Adrenal gland (tissue), 9 donors: ENCODE measurements at regions not wholly inside any gene's neighbourhood (a gene's known extent, or its start where the extent isn't known, plus 50 kb on each side); places are given as distances from the start of the nearest gene placed in this dataset.
"Not testable (repeated sequence)": the region's sequence is repeated elsewhere in the genome, so short reads cannot be mapped to it uniquely, and the experiment has no call there.

Experiments
- DNase-seq, 7 donors: peaks; one replicate each; pipeline ENCODE4 v3.0.0-alpha.2; 2019 to 2020
- H3K27ac ChIP-seq, 5 donors: fragments of 200-600 bp; sonication (generic) in 4 of 5; 1 replicate in 3 of 5; 2 replicates in 2 of 5; pipeline versions ENCODE4 v1.5.1 to v1.8.0; 2016 to 2020; ENCODE audit warnings: mild to moderate bottlenecking in 1 of 5
- H3K27me3 ChIP-seq: fragments of 200-600 bp; 2 replicates; pipeline ENCODE4 v1.8.0; 2021
- H3K36me3 ChIP-seq, 2 donors: fragments of 200-600 bp; replicated peaks in 1 of 2; 1 replicate in 1 of 2; 2 replicates in 1 of 2; pipeline versions ENCODE4 v1.5.1 to v1.8.0; 2018 to 2022
- H3K4me1 ChIP-seq, 2 donors: fragments of 200-600 bp; replicated peaks in 1 of 2; 1 replicate in 1 of 2; 2 replicates in 1 of 2; pipeline versions ENCODE4 v1.5.1 to v1.8.0; 2018 to 2021
- H3K4me3 ChIP-seq, 4 donors: fragments of 200-600 bp; sonication (generic) in 3 of 4; one replicate each; pipeline ENCODE4 v1.5.1; 2016 to 2018
- H3K9me3 ChIP-seq, 3 donors: fragments of 200-600 bp; sonication (generic) in 1 of 3; replicated peaks in 1 of 3; 1 replicate in 2 of 3; 2 replicates in 1 of 3; pipeline versions ENCODE4 v1.5.1 to v1.8.0; 2016 to 2021
- CTCF ChIP-seq, 6 experiments: fragments of 450-650 bp in 4 of 6; fragments of 200-600 bp in 2 of 6; sonication (generic) in 1 of 6; IDR thresholded peaks; 1 replicate in 5 of 6; 2 replicates in 1 of 6; pipeline versions ENCODE4 v1.5.1 to v1.8.0; 2016 to 2021; ENCODE audit warnings: antibody characterized with exemption in 6 of 6, mild to moderate bottlenecking in 2 of 6, moderate library complexity in 1 of 6
- POLR2A ChIP-seq, 2 donors: fragments of 450-650 bp; IDR thresholded peaks; one replicate each; pipeline ENCODE4 v1.6.1; 2017; ENCODE audit warnings: antibody characterized with exemption in 2 of 2, mild to moderate bottlenecking in 2 of 2, moderate library complexity in 1 of 2
- WGBS, 4 donors: extraction: QIAGEN DNeasy Blood & Tissue Kit in 2 of 4; methylation state at CpG; one replicate each; pipeline versions ENCODE4 v1.1.5 to v1.1.7; 2013 to 2017; 5-methylcytosine and 5-hydroxymethylcytosine counted together
- intact Hi-C, 2 donors: fragments of 100-400 bp; cut with DNase I; formaldehyde crosslinking; loops; one replicate each; pipeline versions ENCODE4 v1.14.1 to v1.15.0; 2022 to 2023
- donor health status: healthy with polysubstance abuse.
- donor health status: Bipolar disorder and iron deficiency.
- donor health status: DM: yes; HTN: yes; CAD: no.
- donor health status: DM: no; HTN: no; CAD: no.
- donor health status: DM: no; HTN: no; CAD: no.

DNA sequence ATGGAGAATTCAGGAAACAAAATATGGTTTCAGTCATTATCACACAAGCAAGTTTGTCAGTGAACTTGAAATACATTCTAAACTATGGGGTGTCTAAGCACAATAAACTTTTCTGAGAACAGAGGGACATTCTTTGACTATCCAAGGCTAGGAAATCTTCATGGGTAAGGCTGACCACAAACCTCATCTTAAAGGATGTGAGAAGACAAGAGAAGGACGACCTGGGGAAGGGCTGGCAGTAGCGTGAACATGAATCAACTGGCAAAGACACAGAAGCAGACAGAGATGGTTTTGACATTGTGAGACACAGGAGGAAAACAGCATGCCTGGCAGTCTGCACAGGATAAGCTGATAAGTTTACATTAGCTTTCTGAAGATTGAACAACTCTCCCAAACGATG lies 752.4 kb upstream of the SLC8A1 start:
- intact Hi-C loops, result no loop called here
- no peak for TF ChIP-seq CTCF (IDR thresholded peaks at IDR 0.05)
- TF ChIP-seq POLR2A (IDR thresholded peaks at IDR 0.05), result no peak
- no peaks in the 10 kb centered on the region for H3K9me3 ChIP-seq
- no peak overlapping the region for H3K27ac ChIP-seq
- DNase-seq, result no peak
- no peak overlapping the region for H3K4me3 ChIP-seq
- no peaks in the 10 kb centered on the region for H3K4me1 ChIP-seq
- H3K36me3 ChIP-seq, result no peaks in the 10 kb centered on the region
- H3K27me3 ChIP-seq, result no peaks in the 10 kb centered on the region
- 57 to 77% (median 77%) methylated on average over 3 of the region's 3 CpGs for WGBS, 4 donors

GRCh38 chr2:41206004-41206403 lies 754.1 kb upstream of the SLC8A1 start:
- intact Hi-C loops, result no loop called here
- Histone ChIP-seq H3K36me3 (no peaks in the 10 kb centered on the region), H3K27me3 (no peaks in the 10 kb centered on the region), H3K4me3 (no peak overlapping the region), H3K9me3 (no peaks in the 10 kb centered on the region), H3K4me1 (no peaks in the 10 kb centered on the region), H3K27ac (no peak overlapping the region)
- no peak for DNase-seq
- no peak for TF ChIP-seq POLR2A (IDR thresholded peaks at IDR 0.05)
- no peak for TF ChIP-seq CTCF (IDR thresholded peaks at IDR 0.05)
- WGBS, 4 donors, result 64 to 86% (median 79%) methylated on average over 1 of the region's 1 CpG

- 78 to 98% (median 91%) methylated on average over 2 of the region's 2 CpGs for WGBS, 4 donors
- Histone ChIP-seq H3K27me3 (no peaks in the 10 kb centered on the region), H3K4me1 (no peaks in the 10 kb centered on the region), H3K9me3 (no peaks in the 10 kb centered on the region), H3K27ac (no peak overlapping the region), H3K4me3 (no peak overlapping the region), H3K36me3 (no peaks in the 10 kb centered on the region)
- no peak for TF ChIP-seq CTCF (IDR thresholded peaks at IDR 0.05)
- no peak for TF ChIP-seq POLR2A (IDR thresholded peaks at IDR 0.05)
- intact Hi-C loops, result no loop called here
- DNase-seq, result no peak
Measured at GRCh38 chr2:41207578-41207977, 755.7 kb upstream of the SLC8A1 start.

DNA sequence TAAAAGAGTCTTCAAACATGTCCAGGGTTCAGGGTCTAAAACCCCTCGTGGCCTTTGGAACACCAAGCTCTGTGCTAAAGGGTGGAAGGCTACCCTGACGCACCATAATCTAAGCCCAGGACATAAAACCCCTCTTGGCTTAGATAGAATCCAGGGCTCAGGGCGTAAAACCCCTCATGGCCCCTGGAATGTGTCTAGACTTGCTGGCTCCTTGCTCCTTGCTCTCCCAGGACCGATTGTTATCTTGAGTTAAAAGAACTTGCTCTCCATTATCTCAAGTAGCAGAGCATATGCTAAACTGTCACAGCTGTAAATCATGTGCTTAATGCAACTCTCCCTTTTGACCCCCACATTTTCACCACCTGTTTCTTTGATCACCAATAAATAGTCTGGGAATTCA lies 758.1 kb upstream of the SLC8A1 start:
- H3K27ac ChIP-seq, intact Hi-C loops, H3K4me1 ChIP-seq, H3K4me3 ChIP-seq, H3K27me3 ChIP-seq, H3K36me3 ChIP-seq, H3K9me3 ChIP-seq, DNase-seq: not testable (repeated sequence)
- 67 to 81% (median 75%) methylated on average over 4 of the region's 4 CpGs for WGBS, 4 donors

GRCh38 chr2:41216978-41217377 lies 765.1 kb upstream of the SLC8A1 start:
- intact Hi-C loops, result no loop called here
- Histone ChIP-seq H3K4me3 (no peak overlapping the region), H3K4me1 (no peaks in the 10 kb centered on the region), H3K27me3 (no peaks in the 10 kb centered on the region), H3K36me3 (no peaks in the 10 kb centered on the region), H3K9me3 (no peaks in the 10 kb centered on the region), H3K27ac (no peak overlapping the region)
- no peak for DNase-seq
- 30 to 53% (median 48%) methylated on average over 1 of the region's 1 CpG for WGBS, 4 donors
- TF ChIP-seq CTCF (IDR thresholded peaks at IDR 0.05) (no peak), POLR2A (IDR thresholded peaks at IDR 0.05) (no peak)
